ENCODE measurements at regions not wholly inside any gene's neighbourhood (a gene's known extent, or its start where the extent isn't known, plus 50 kb on each side); places are given as distances from the start of the nearest gene placed in this dataset.

DNA sequence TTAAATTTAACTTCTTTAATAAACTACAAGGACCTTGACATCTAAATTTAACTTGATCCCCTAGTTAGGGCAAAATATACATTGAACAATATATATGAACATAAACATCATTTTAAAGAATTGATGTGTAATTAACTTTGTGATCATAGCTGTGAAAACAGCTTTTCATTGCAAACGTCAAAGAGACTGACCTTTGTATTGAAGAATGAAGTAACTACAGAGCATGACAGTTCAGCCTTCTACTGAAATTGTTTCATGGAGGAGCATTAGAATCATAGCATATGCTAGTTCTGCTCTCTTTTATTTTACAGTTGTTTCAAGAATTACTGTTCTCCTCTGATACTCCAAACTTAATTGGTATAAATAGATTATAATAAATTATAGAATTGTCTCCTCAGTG lies 123.4 kb upstream of the PRR20A start:
- no peak for DNase-seq

DNA sequence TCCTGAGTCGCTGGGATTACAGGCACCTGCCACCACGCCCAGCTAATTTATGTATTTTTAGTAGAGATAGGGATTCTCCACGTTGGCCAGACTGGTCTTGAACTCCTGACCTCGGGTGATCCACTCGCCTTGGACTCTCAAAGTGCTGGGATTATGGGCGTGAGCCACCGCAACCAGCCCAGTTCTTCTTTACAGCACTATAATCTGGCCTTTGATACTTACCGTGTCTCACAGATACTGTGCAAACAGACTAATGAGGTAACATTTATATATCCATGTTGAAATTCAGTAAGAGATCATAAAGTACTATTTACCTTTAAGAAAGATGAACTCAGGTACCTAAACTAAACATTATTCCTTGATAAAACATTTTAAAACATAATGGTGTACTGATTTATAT lies 121.8 kb upstream of the PRR20A start:
- DNase-seq, result no peak

DNA sequence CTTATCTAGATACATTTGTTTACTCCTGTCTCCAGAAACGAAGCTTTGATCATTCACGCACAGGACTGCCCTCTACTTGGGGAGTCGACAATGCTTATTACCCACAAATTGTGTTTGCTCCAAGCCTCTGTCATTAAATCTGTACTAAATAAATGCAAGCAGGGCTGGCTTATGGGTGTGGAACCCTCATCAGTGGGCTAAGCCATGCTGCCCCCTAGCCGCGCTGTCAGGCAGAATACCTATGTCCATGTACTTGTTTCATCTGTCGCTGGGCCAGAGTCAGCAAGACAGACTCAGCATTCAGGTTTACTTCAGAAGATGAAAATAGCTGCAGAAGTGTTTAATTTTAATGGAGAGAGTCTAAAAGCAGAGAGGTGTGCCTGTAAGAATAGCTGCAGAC lies 110.0 kb upstream of the PRR20A start:
- no peak for DNase-seq

DNA sequence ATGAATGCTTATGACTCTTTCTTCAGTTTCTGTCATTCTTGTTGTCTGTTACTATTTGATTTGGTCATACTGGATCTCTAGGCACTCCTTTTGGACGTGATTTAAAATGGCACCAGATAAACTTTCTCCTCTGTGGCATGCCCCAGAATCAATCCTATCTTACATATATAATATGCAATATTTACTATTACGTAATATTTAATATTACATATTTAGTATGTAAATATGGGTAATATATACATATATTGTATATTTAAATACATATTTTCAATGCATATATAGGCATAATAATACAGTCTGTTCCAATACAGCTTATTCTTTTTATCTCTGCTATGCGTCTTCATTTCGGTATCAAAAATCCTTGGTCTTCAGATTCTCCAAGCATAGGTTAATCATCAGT lies 104.4 kb upstream of the PRR20A start:
- no peak for DNase-seq

DNA sequence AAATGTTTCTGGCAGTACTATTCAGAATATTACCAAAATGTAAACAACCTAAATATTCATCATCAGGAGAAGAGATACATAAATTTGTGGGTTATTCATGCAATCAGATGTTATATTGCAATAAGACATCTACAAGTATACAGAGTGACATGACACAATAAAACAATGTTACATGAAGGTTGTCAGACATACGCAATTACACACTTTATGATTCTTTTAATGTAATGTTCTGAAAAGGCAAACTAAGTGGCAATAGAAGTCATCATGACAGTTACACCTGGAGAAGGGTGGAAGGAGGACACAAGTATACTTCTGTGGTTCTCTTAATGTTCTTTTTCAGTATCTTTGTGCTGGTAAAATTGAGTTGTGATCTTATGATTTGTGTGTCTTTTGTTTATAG lies 95.8 kb upstream of the PRR20A start:
- DNase-seq, result no peak

DNA sequence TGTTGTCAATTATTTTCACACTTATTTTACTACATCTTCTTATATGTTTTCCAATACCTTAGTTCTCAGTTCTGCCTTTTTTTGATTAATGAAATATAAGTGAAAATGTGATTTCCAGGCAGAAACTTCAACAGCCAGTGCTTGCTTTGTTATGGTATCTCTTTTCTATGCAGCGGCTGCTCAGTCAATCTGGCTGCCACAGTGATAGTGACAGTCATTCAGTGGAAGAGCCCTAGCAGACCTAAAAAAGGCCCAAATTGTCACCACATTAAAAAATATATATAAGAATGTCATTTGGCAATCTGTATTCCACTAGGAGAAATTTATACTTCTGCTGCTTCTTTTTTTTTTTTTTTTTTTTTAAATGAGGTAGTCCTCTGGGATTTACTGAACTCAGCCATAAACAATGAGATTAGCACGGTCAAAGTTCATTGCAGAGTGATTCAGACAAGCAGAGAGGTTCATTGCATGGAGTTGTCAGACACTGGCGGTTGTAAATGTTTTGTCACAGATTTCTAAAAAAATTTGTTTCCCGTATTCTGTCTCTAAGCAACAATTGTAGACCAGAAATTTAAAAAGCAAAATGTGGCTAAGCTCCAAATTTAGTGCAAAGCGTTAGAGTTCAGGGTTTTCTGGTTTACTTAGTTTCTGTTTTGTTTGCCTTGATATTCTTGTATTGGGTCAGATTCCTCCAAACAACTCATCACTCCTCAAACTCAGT lies 94.7 kb upstream of the PRR20A start:
- no peak for DNase-seq

DNA sequence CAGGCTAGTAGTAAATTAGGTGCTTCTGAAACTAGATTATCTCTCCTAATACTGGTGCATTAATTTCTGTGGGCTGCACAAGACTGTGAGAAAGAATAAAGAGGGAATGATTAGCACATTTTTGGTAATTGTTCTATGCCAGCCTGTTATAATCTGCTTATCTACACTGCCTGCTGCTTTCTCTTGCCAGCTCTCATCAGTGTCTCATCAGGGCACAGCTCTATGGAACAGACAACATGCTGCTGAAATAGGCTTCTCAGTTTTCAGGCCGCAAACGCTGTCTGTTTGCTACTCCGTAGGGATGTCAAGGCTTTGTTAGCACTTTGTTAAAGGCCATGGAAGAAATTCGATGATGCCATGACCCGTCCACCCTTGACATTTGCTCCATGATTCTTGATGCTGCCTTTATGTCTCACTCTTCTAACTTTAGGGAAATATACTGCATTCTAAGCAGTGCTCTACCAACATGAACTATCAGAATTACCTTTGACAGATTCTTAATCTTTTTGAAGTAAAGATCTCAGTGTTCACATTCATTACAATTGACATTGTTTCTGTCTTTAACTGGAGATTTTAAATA lies 84.0 kb upstream of the PRR20A start:
- no peak for DNase-seq

DNA sequence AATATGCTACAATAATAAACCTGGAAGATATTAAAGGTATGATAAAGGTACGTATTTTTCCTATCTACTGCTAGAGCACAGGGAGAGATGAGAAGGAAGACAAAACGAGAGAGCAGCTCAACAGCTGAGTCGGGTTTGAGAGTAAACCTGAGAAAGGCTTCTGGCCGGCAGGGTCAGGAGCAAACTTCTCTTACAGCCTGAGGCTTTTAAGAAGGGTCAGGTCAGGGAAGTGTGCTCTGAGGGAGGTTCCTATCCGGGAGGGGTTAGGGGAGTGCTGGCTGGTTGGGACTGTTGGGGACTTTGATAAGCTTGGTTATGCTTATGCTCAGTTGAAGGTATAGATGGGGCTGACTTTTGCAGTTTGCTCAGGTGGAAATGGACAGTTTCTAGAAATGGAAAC lies 77.7 kb upstream of the PRR20A start:
- DNase-seq, result no peak

DNA sequence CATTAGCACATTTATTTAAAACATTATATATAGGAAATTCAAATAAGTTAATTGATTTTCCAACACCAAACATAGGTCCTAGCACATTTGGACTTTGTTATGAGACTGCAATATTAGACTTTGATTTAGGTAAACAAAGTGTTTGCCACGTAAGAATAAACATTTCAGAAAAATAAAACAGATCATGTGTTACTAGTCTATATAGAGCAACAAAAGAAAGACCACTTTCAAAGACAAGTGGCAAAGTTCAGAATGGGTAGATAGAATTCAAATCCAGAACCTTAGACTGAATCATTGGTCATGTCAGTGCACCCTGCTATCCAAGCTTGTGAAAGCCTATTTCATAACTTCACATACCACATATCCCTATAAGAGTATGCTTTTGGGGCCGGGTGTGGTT lies 66.7 kb upstream of the PRR20A start:
- DNase-seq, result no peak

DNA sequence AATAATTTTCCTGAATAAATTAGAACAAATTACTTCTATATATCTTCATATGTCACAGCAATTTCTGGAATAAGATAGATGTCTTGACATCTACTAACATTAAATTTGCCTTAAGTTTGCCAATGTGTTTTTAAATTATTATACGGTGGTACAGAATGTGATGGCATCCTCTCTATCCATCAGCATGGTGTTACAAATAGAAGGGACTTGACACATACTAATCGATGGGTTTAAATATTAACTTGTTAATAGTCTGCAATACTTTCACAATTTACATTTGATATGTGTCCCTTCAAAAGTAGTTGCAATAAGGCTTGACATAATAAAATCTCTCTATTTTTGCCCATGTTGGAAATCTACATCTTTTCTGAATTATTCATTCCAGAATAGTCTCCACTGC lies 65.1 kb upstream of the PRR20A start:
- no peak for DNase-seq

DNA sequence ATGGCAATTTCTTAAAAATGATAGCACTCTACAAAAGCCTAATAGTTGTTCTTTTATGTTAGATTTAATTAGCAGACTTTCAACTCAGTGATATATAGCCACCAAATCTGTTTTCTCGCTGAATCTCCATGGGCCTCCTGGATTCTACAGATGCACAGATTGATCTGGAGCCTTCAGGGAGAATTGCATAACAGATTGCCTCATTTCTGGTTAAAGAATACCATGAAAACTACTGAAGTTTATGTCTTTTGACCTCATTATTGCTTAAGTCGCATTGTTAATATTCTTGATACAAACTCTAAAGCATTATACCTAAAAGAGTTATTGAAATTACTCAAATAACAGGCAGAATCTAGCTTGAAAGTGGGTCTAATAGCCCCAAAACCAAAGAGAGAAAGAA lies 53.7 kb upstream of the PRR20A start:
- no peak for DNase-seq

Measured in NCI-H1048 (cell line).